ENCODE measurements at regions not wholly inside any gene's neighbourhood (a gene's known extent, or its start where the extent isn't known, plus 50 kb on each side); places are given as distances from the start of the nearest gene placed in this dataset.

DNA sequence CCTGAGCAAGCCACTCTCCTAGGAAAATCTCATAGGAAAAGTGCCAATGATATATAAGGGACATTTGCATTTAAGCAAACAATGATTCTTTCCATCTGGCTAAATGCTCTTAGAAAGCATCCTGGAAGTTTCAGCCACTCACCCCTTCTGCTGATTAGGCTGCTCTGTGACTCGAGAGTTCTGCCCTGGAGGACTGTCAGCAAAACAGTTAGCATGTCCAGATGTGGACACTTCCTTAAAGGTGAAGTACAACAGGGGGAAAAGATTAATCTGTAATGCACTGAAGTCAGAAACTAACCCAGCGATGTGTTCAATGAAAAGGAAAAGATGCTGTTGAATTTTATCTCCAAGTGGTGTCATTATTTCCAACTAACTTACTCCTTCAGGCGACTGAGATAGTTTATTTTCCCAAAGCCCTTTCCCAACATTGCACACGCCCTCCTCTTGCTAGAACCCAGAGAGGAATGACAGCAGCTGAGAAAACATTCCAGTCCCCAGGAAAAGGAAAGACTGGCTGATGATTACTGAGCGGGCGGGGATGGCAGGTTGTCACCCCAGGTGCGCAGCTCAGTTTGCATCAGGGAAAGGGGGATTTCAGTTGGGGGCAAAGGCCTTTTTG, 214.0 kb downstream of the SS18 start:
- ChIA-PET POLR2A (no interaction called here), CTCF (no interaction called here)
- Histone ChIP-seq H3K27me3 (ENCODE audit: control insufficient read depth in 2 of 2, insufficient read depth in 2 of 2, low read length in 2 of 2) (no peaks in the 10 kb centered on the region), H3K4me1 (ENCODE audit: control insufficient read depth in 2 of 2, insufficient read depth in 2 of 2, low read length in 2 of 2) (no peaks in the 10 kb centered on the region), H3K4me3 (ENCODE audit: low read length) (no peak overlapping the region), H3K36me3 (ENCODE audit: control insufficient read depth in 2 of 3, insufficient read depth in 3 of 3, low read length in 3 of 3) (no peaks in the 10 kb centered on the region), H3K9me3 (ENCODE audit: control insufficient read depth in 2 of 3, low read length in 3 of 3) (no peaks in the 10 kb centered on the region), H3K27ac (ENCODE audit: low read depth, low read length) (no peak overlapping the region)
- ATAC-seq (no peak), DNase-seq (no peak)
- peaks cover 0 to 9% (median 3%) of the 10 kb centered on the region in 11 donors for H3K9me3 Mint-ChIP-seq
- peaks cover 9 to 52% (median 42%) of the 10 kb centered on the region in 5 donors for H3K27me3 Mint-ChIP-seq
- H3K27ac Mint-ChIP-seq: no peak overlapping the region
- no peaks in the 10 kb centered on the region for H3K36me3 Mint-ChIP-seq
- no peak overlapping the region for H3K4me3 Mint-ChIP-seq
- no peaks in the 10 kb centered on the region for H3K4me1 Mint-ChIP-seq
- intact Hi-C loops (cut with micrococcal nuclease): no loop called here

- POLR2A ChIA-PET: no interaction called here
- no peak overlapping the region for H3K4me3 Mint-ChIP-seq
- H3K27ac Mint-ChIP-seq: no peak overlapping the region
These were observed 214.7 kb downstream of the SS18 start for GRCh38 chr18:25875551-25876240.

GRCh38 chr18:25873833-25874232, 216.6 kb downstream of the SS18 start:
- ChIA-PET POLR2A (no interaction called here), CTCF (no interaction called here)
- Histone ChIP-seq H3K27ac (ENCODE audit: low read depth, low read length) (no peak overlapping the region), H3K4me1 (ENCODE audit: control insufficient read depth in 2 of 2, insufficient read depth in 2 of 2, low read length in 2 of 2) (no peaks in the 10 kb centered on the region), H3K9me3 (ENCODE audit: control insufficient read depth in 2 of 3, low read length in 3 of 3) (no peaks in the 10 kb centered on the region), H3K36me3 (ENCODE audit: control insufficient read depth in 2 of 3, insufficient read depth in 3 of 3, low read length in 3 of 3) (no peaks in the 10 kb centered on the region), H3K4me3 (ENCODE audit: low read length) (no peak overlapping the region), H3K27me3 (ENCODE audit: control insufficient read depth in 2 of 2, insufficient read depth in 2 of 2, low read length in 2 of 2) (no peaks in the 10 kb centered on the region)
- Mint-ChIP-seq H3K4me3 (no peak overlapping the region), H3K9me3 (peaks cover 0 to 13% (median 3%) of the 10 kb centered on the region in 11 donors), H3K27ac (no peak overlapping the region), H3K27me3 (peaks cover 3 to 55% (median 37%) of the 10 kb centered on the region in 5 donors), H3K36me3 (peaks cover 0 to 4% (median 0%) of the 10 kb centered on the region in 5 donors), H3K4me1 (no peaks in the 10 kb centered on the region)
- intact Hi-C loops (cut with micrococcal nuclease): no loop called here
- ATAC-seq: no peak
- DNase-seq: no peak

More at GRCh38 chr18:25875551-25876240, 214.7 kb downstream of the SS18 start:
- Mint-ChIP-seq H3K9me3 (peaks cover 0 to 9% (median 2%) of the 10 kb centered on the region in 11 donors), H3K36me3 (no peaks in the 10 kb centered on the region), H3K27me3 (peaks cover 9 to 55% (median 38%) of the 10 kb centered on the region in 5 donors), H3K4me1 (no peaks in the 10 kb centered on the region)
- no peaks in the 10 kb centered on the region for H3K36me3 ChIP-seq (ENCODE audit: control insufficient read depth in 2 of 3, insufficient read depth in 3 of 3, low read length in 3 of 3)
- DNase-seq (no peak), ATAC-seq (no peak)
- H3K4me3 ChIP-seq (ENCODE audit: low read length): no peak overlapping the region
- no peaks in the 10 kb centered on the region for H3K27me3 ChIP-seq (ENCODE audit: control insufficient read depth in 2 of 2, insufficient read depth in 2 of 2, low read length in 2 of 2)
- no peak overlapping the region for H3K27ac ChIP-seq (ENCODE audit: low read depth, low read length)
- CTCF ChIA-PET: no interaction called here
- intact Hi-C loops (cut with micrococcal nuclease): no loop called here
- H3K9me3 ChIP-seq (ENCODE audit: control insufficient read depth in 2 of 3, low read length in 3 of 3): no peaks in the 10 kb centered on the region
- H3K4me1 ChIP-seq (ENCODE audit: control insufficient read depth in 2 of 2, insufficient read depth in 2 of 2, low read length in 2 of 2): no peaks in the 10 kb centered on the region

GRCh38 chr18:25866331-25866730, 224.1 kb downstream of the SS18 start:
- Mint-ChIP-seq H3K4me1 (no peaks in the 10 kb centered on the region), H3K4me3 (no peak overlapping the region), H3K36me3 (peaks cover 0 to 4% (median 0%) of the 10 kb centered on the region in 5 donors), H3K9me3 (peaks cover 0 to 8% (median 0%) of the 10 kb centered on the region in 11 donors), H3K27me3 (peaks cover 0 to 32% (median 14%) of the 10 kb centered on the region in 5 donors), H3K27ac (no peak overlapping the region)
- intact Hi-C loops (cut with micrococcal nuclease): no loop called here
- Histone ChIP-seq H3K27ac (ENCODE audit: low read depth, low read length) (no peak overlapping the region), H3K36me3 (ENCODE audit: control insufficient read depth in 2 of 3, insufficient read depth in 3 of 3, low read length in 3 of 3) (no peaks in the 10 kb centered on the region), H3K4me3 (ENCODE audit: low read length) (no peak overlapping the region), H3K4me1 (ENCODE audit: control insufficient read depth in 2 of 2, insufficient read depth in 2 of 2, low read length in 2 of 2) (no peaks in the 10 kb centered on the region), H3K9me3 (ENCODE audit: control insufficient read depth in 2 of 3, low read length in 3 of 3) (no peaks in the 10 kb centered on the region), H3K27me3 (ENCODE audit: control insufficient read depth in 2 of 2, insufficient read depth in 2 of 2, low read length in 2 of 2) (no peaks in the 10 kb centered on the region)
- DNase-seq: no peak
- CTCF ChIA-PET: no interaction called here
- POLR2A ChIA-PET: no interaction called here
- no peak for ATAC-seq

GRCh38 chr18:25862881-25863600, 227.4 kb downstream of the SS18 start:
- CTCF ChIA-PET: no interaction called here
- Histone ChIP-seq H3K36me3 (ENCODE audit: control insufficient read depth in 2 of 3, insufficient read depth in 3 of 3, low read length in 3 of 3) (no peaks in the 10 kb centered on the region), H3K27ac (ENCODE audit: low read depth, low read length) (no peak overlapping the region), H3K27me3 (ENCODE audit: control insufficient read depth in 2 of 2, insufficient read depth in 2 of 2, low read length in 2 of 2) (no peaks in the 10 kb centered on the region), H3K9me3 (ENCODE audit: control insufficient read depth in 2 of 3, low read length in 3 of 3) (no peaks in the 10 kb centered on the region), H3K4me1 (ENCODE audit: control insufficient read depth in 2 of 2, insufficient read depth in 2 of 2, low read length in 2 of 2) (no peaks in the 10 kb centered on the region), H3K4me3 (ENCODE audit: low read length) (no peak overlapping the region)
- Mint-ChIP-seq H3K27me3 (peaks cover 0 to 26% (median 9%) of the 10 kb centered on the region in 5 donors), H3K4me3 (no peak overlapping the region), H3K27ac (no peak overlapping the region), H3K36me3 (no peaks in the 10 kb centered on the region), H3K4me1 (no peaks in the 10 kb centered on the region), H3K9me3 (peaks cover 0 to 4% (median 0%) of the 10 kb centered on the region in 11 donors)
- DNase-seq (no peak), ATAC-seq (no peak)
- POLR2A ChIA-PET: no interaction called here
- intact Hi-C loops (cut with micrococcal nuclease): no loop called here

DNA sequence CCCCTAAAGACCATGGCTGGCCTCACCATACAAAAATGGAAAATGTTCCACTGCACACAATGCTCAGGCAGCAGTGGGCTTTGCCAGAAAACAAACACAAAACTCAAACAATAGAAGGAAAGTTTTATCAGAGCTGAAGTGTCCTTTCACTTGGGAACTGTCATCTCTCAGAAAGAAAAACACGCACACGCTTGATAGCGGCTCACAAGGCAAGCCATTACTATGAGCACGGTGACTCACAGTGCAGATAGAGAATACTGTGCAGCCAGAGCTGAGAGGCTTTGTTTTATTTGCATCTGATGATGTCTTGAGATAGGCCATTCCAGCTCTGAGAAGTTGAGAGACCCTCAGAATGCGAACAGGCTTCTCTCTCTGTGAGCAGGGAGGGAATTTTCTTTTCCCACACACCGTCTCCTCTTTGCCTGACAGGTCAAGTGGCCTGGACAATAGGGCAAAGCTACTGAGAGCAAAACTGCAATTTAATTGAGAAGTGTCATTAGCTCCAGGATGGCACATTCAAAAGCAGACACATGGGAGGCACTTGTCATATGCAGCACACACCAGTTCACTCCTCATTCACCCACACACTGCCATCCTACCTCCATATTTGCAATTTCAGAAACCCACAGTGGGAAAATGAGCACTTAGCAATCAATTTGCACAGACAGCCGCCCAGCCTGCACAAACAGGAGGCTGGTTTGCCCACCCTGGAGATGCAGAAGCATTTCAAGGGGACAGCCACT, 236.6 kb downstream of the SS18 start:
- DNase-seq (no peak), ATAC-seq (no peak)
- Mint-ChIP-seq H3K36me3 (no peaks in the 10 kb centered on the region), H3K9me3 (peaks cover 0 to 4% (median 0%) of the 10 kb centered on the region in 11 donors), H3K4me1 (no peaks in the 10 kb centered on the region), H3K27ac (no peak overlapping the region), H3K27me3 (peaks cover 1 to 17% (median 9%) of the 10 kb centered on the region in 5 donors), H3K4me3 (no peak overlapping the region)
- Histone ChIP-seq H3K4me3 (ENCODE audit: low read length) (no peak overlapping the region), H3K36me3 (ENCODE audit: control insufficient read depth in 2 of 3, insufficient read depth in 3 of 3, low read length in 3 of 3) (no peaks in the 10 kb centered on the region), H3K4me1 (ENCODE audit: control insufficient read depth in 2 of 2, insufficient read depth in 2 of 2, low read length in 2 of 2) (no peaks in the 10 kb centered on the region), H3K27ac (ENCODE audit: low read depth, low read length) (no peak overlapping the region), H3K27me3 (ENCODE audit: control insufficient read depth in 2 of 2, insufficient read depth in 2 of 2, low read length in 2 of 2) (no peaks in the 10 kb centered on the region), H3K9me3 (ENCODE audit: control insufficient read depth in 2 of 3, low read length in 3 of 3) (no peaks in the 10 kb centered on the region)
- intact Hi-C loops (cut with micrococcal nuclease): no loop called here
- ChIA-PET CTCF (no interaction called here), POLR2A (no interaction called here)

Data from naive thymus-derived CD4-positive, alpha-beta T cell (primary cell).